GM12878 (cell line): ENCODE measurements at regions not wholly inside any gene's neighbourhood (a gene's known extent, or its start where the extent isn't known, plus 50 kb on each side); places are given as distances from the start of the nearest gene placed in this dataset.

ENCODE experiments used
- ATAC-seq: fragments of 200-7000 bp; cut with Tn5 transposase; 3 replicates; pipeline ENCODE4 v1.9.1; 2020; ENCODE audit warnings: mild to moderate bottlenecking, moderate library complexity
- BruUV-seq: library from RNA; stranded (reverse); fragments of 400-500 nt; replicated peaks from 2 replicates; lab custom pipeline; 2021; lab: Mats Ljungman, UMichigan
- CTCF ChIA-PET: fragments of 300-600 bp; sonication (Branson Sonifier 250); formaldehyde crosslinking; extraction: SDS; loops from one replicate; lab custom pipeline; 2021; ENCODE audit warnings: inconsistent platforms; lab: Yijun Ruan, JAX
- POLR2A ChIA-PET: fragments of 350-600 bp; formaldehyde crosslinking; extraction: SDS; loops from one replicate; lab custom pipeline; 2021; ENCODE audit warnings: inconsistent platforms; lab: Charles Lee
- RAD21 ChIA-PET: fragments of 300-600 bp; sonication (Branson Sonifier 250); formaldehyde crosslinking; loops from one replicate; lab custom pipeline; 2023; ENCODE audit warnings: antibody characterized with exemption; ENCODE audit not compliant: unreplicated experiment; lab: Charles Lee
- SMC1A ChIA-PET: fragments of 300-600 bp; sonication (Branson Sonifier 250); formaldehyde crosslinking; loops from one replicate; lab custom pipeline; 2023; ENCODE audit not compliant: unreplicated experiment, uncharacterized antibody; lab: Charles Lee
- DNase-seq: peaks from one replicate; pipeline ENCODE4 v3.0.0-alpha.2; 2011; ENCODE audit warnings: low read depth, low spot score
- FAIRE-seq: peaks from 3 replicates; lab custom pipeline; 2011; peaks lifted over from hg19 to GRCh38; lab: Jason Lieb, UNC
- H2AFZ ChIP-seq: 2 replicates; pipeline ENCODE4 v1.6.0; 2011; ENCODE audit warnings: low read depth, low read length, control low read depth; ENCODE audit not compliant: control insufficient read depth
- H3K27ac ChIP-seq: 2 replicates; pipeline ENCODE4 v1.5.1; 2011; ENCODE audit warnings: control low read depth; ENCODE audit not compliant: control insufficient read depth, insufficient read depth
- H3K27me3 ChIP-seq, 2 experiments: replicated peaks in 1 of 2; 2 replicates each; pipeline versions ENCODE4 v1.6.0 to v1.6.1; 2011; ENCODE audit warnings: low read length in 1 of 2; ENCODE audit not compliant: control insufficient read depth in 2 of 2, insufficient read depth in 2 of 2
- H3K36me3 ChIP-seq, 2 experiments: 2 replicates each; pipeline ENCODE4 v1.5.1; 2011; ENCODE audit warnings: low read length in 1 of 2; ENCODE audit not compliant: control insufficient read depth in 2 of 2, insufficient read depth in 2 of 2
- H3K4me1 ChIP-seq: 2 replicates; pipeline ENCODE4 v1.6.1; 2011; ENCODE audit warnings: mild to moderate bottlenecking, low read length, moderate library complexity, mixed read lengths; ENCODE audit not compliant: control insufficient read depth, insufficient read depth
- H3K4me2 ChIP-seq: 2 replicates; pipeline ENCODE4 v1.6.0; 2011; ENCODE audit warnings: control low read depth; ENCODE audit not compliant: control insufficient read depth, insufficient read depth
- H3K4me3 ChIP-seq: fragments of 200-600 bp; sonication (generic); 2 replicates; pipeline ENCODE4 v1.5.1; 2016
- H3K79me2 ChIP-seq: 2 replicates; pipeline ENCODE4 v1.6.0; 2011; ENCODE audit warnings: low read length; ENCODE audit not compliant: control insufficient read depth, insufficient read depth
- H3K9ac ChIP-seq: 2 replicates; pipeline ENCODE4 v1.8.0; 2011; ENCODE audit warnings: low read length, control low read depth, mixed read lengths; ENCODE audit not compliant: control insufficient read depth, insufficient read depth
- H3K9me3 ChIP-seq: replicated peaks from 3 replicates; pipeline ENCODE4 v1.5.1; 2011; ENCODE audit warnings: mild to moderate bottlenecking, low read length; ENCODE audit not compliant: control insufficient read depth, insufficient read depth
- H4K20me1 ChIP-seq: 2 replicates; pipeline ENCODE4 v1.6.0; 2011; ENCODE audit not compliant: control insufficient read depth, insufficient read depth
- DPF2 ChIP-seq: fragments of 450-650 bp; IDR thresholded peaks from 2 replicates; pipeline ENCODE4 v1.6.1; 2017; ENCODE audit warnings: mild to moderate bottlenecking
- ETV6 ChIP-seq, 2 experiments: fragments of 450-650 bp in 1 of 2; IDR thresholded peaks in 1 of 2; conservative IDR thresholded peaks in 1 of 2; 2 replicates each; pipeline ENCODE4 v1.6.1; 2014; ENCODE audit warnings: antibody characterized with exemption in 1 of 2, borderline replicate concordance in 1 of 2, low read depth in 1 of 2, mild to moderate bottlenecking in 1 of 2, moderate library complexity in 1 of 2
- HCFC1 ChIP-seq: fragments of 150-350 bp; IDR thresholded peaks from 2 replicates; pipeline ENCODE4 v1.6.1; 2014; ENCODE audit warnings: low read length
- HDGF ChIP-seq: fragments of 450-650 bp; IDR thresholded peaks from 2 replicates; pipeline ENCODE4 v1.6.1; 2016; ENCODE audit warnings: antibody characterized with exemption
- NFIC ChIP-seq: IDR thresholded peaks from 2 replicates; pipeline ENCODE4 v1.6.1; 2012; ENCODE audit warnings: low read depth, mild to moderate bottlenecking, inconsistent platforms, low read length, moderate library complexity
- NR2F1 ChIP-seq: fragments of 450-650 bp; conservative IDR thresholded peaks from 2 replicates; pipeline ENCODE4 v1.6.1; 2017; ENCODE audit warnings: mild to moderate bottlenecking
- RAD51 ChIP-seq: fragments of 450-650 bp; IDR thresholded peaks from 2 replicates; pipeline ENCODE4 v1.6.1; 2016; ENCODE audit warnings: moderate library complexity, mild to moderate bottlenecking, inconsistent platforms
- RB1 ChIP-seq: fragments of 450-650 bp; formaldehyde crosslinking; IDR thresholded peaks from 2 replicates; pipeline ENCODE4 v1.6.1; 2017; ENCODE audit warnings: mild to moderate bottlenecking, borderline replicate concordance
- SIN3A ChIP-seq: IDR thresholded peaks from 2 replicates; pipeline ENCODE4 v1.6.1; 2012; ENCODE audit warnings: low read depth, low read length, improper control_type of control experiment
- TCF12 ChIP-seq: IDR thresholded peaks from 2 replicates; pipeline ENCODE4 v1.6.1; 2011; ENCODE audit warnings: low read depth, mild to moderate bottlenecking, low read length
- ZNF207 ChIP-seq: fragments of 450-650 bp; IDR thresholded peaks from 2 replicates; pipeline ENCODE4 v1.6.1; 2014; ENCODE audit warnings: antibody characterized with exemption, mild to moderate bottlenecking, borderline replicate concordance
- ZNF24 ChIP-seq: fragments of 450-650 bp; IDR thresholded peaks from 2 replicates; pipeline ENCODE4 v1.6.1; 2017; ENCODE audit warnings: antibody characterized with exemption, mild to moderate bottlenecking
- ZNF274 ChIP-seq: IDR thresholded peaks from one replicate; pipeline ENCODE4 v1.8.0; 2011; ENCODE audit not compliant: insufficient read length, insufficient read depth
- ZSCAN29 ChIP-seq: fragments of 450-650 bp; IDR thresholded peaks from 2 replicates; pipeline ENCODE4 v1.6.1; 2017; ENCODE audit warnings: mild to moderate bottlenecking, moderate library complexity
- WGBS: methylation state at CpG from one replicate; pipeline ENCODE4 v1.1.6; 2016; ENCODE audit warnings: low lambda C conversion rate; ENCODE audit not compliant: insufficient replicate concordance, insufficient coverage; ENCODE audit errors: missing lambda C conversion rate; 5-methylcytosine and 5-hydroxymethylcytosine counted together
- in situ Hi-C: fragments of 300-500 bp; cut with MboI; formaldehyde crosslinking; loops from 9 replicates; pipeline ENCODE4 v1.14.3; 2018; ENCODE audit warnings: mixed read lengths
- intact Hi-C: fragments of 100-400 bp; cut with micrococcal nuclease; formaldehyde crosslinking; loops from one replicate; pipeline ENCODE4 v1.14.2; 2022; ENCODE audit not compliant: unreplicated experiment
- TF ChIP-seq, protein P1 (sequence below): fragments of 450-650 bp; IDR thresholded peaks from 2 replicates; pipeline ENCODE4 v1.6.1; 2017; ENCODE audit warnings: mild to moderate bottlenecking
- TF ChIP-seq, protein P2 (sequence below): IDR thresholded peaks from 2 replicates; pipeline ENCODE4 v1.6.1; 2012; ENCODE audit warnings: low read depth, low read length, improper control_type of control experiment
- TF ChIP-seq, protein P3 (sequence below): fragments of 450-650 bp; formaldehyde crosslinking; IDR thresholded peaks from 2 replicates; pipeline ENCODE4 v1.5.0; 2022; ENCODE audit warnings: mild to moderate bottlenecking, missing genetic modification characterization

DNA sequence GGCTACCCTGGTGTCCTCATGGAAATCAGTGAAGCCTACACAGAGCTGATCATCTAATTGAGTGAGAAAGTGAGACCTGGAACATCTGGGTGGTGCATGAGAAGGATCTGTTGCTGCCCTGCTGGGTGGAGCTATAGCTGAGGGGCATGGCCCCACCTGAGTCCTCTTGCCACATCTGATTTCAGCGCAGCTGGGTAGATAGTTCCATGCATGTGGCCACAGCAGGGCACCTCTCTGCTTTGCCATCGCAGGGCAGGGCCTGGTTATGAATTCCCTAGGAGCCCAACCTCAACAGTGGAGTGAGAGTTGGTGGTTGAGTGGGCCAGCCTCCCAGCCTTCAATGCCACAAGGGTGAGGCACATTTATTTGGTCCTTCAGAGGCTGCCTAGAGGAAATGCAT lies 407.8 kb downstream of the BCL11B start:
- Histone ChIP-seq H3K36me3 (no peaks in the 10 kb centered on the region), H2AFZ (no peak overlapping the region), H3K4me3 (no peak overlapping the region), H3K4me2 (no peak overlapping the region), H3K27ac (no peak overlapping the region), H4K20me1 (no peaks in the 10 kb centered on the region), H3K9me3 (no peaks in the 10 kb centered on the region; the same call in 2 of the 3 replicates), H3K4me1 (no peaks in the 10 kb centered on the region), H3K27me3 (no peaks in the 10 kb centered on the region), H3K9ac (no peak overlapping the region), H3K79me2 (no peaks in the 10 kb centered on the region)
- ATAC-seq (no peak), FAIRE-seq (no peak), DNase-seq (no peak)
- ChIA-PET RAD21 (no interaction called here), POLR2A (no interaction called here), SMC1A (no interaction called here), CTCF (no interaction called here)
- BruUV-seq, result no TSS peak
- WGBS, result 0% methylated on average over 2 of the region's 2 CpGs
- TF ChIP-seq RAD51, result no peak
- no peak for TF ChIP-seq ETV6 (conservative IDR thresholded peaks at IDR 0.05 in 1 of 2, IDR thresholded peaks at IDR 0.05 in 1 of 2; ENCODE audit: borderline replicate concordance in 1 of 2, low read depth in 1 of 2)
- TF ChIP-seq, protein P1, sequence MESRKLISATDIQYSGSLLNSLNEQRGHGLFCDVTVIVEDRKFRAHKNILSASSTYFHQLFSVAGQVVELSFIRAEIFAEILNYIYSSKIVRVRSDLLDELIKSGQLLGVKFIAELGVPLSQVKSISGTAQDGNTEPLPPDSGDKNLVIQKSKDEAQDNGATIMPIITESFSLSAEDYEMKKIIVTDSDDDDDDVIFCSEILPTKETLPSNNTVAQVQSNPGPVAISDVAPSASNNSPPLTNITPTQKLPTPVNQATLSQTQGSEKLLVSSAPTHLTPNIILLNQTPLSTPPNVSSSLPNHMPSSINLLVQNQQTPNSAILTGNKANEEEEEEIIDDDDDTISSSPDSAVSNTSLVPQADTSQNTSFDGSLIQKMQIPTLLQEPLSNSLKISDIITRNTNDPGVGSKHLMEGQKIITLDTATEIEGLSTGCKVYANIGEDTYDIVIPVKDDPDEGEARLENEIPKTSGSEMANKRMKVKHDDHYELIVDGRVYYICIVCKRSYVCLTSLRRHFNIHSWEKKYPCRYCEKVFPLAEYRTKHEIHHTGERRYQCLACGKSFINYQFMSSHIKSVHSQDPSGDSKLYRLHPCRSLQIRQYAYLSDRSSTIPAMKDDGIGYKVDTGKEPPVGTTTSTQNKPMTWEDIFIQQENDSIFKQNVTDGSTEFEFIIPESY, result no peak
- no peak for TF ChIP-seq ZNF274
- TF ChIP-seq, protein P2, sequence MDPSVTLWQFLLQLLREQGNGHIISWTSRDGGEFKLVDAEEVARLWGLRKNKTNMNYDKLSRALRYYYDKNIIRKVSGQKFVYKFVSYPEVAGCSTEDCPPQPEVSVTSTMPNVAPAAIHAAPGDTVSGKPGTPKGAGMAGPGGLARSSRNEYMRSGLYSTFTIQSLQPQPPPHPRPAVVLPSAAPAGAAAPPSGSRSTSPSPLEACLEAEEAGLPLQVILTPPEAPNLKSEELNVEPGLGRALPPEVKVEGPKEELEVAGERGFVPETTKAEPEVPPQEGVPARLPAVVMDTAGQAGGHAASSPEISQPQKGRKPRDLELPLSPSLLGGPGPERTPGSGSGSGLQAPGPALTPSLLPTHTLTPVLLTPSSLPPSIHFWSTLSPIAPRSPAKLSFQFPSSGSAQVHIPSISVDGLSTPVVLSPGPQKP, result no peak
- no peak for TF ChIP-seq ZSCAN29
- no peak for TF ChIP-seq TCF12
- TF ChIP-seq NR2F1, result no peak
- TF ChIP-seq, protein P3, sequence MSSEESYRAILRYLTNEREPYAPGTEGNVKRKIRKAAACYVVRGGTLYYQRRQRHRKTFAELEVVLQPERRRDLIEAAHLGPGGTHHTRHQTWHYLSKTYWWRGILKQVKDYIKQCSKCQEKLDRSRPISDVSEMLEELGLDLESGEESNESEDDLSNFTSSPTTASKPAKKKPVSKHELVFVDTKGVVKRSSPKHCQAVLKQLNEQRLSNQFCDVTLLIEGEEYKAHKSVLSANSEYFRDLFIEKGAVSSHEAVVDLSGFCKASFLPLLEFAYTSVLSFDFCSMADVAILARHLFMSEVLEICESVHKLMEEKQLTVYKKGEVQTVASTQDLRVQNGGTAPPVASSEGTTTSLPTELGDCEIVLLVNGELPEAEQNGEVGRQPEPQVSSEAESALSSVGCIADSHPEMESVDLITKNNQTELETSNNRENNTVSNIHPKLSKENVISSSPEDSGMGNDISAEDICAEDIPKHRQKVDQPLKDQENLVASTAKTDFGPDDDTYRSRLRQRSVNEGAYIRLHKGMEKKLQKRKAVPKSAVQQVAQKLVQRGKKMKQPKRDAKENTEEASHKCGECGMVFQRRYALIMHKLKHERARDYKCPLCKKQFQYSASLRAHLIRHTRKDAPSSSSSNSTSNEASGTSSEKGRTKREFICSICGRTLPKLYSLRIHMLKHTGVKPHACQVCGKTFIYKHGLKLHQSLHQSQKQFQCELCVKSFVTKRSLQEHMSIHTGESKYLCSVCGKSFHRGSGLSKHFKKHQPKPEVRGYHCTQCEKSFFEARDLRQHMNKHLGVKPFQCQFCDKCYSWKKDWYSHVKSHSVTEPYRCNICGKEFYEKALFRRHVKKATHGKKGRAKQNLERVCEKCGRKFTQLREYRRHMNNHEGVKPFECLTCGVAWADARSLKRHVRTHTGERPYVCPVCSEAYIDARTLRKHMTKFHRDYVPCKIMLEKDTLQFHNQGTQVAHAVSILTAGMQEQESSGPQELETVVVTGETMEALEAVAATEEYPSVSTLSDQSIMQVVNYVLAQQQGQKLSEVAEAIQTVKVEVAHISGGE (CRISPR knock-in tag), result no peak
- TF ChIP-seq HDGF, result no peak
- TF ChIP-seq HCFC1, result no peak
- no peak for TF ChIP-seq DPF2
- TF ChIP-seq SIN3A, result no peak
- TF ChIP-seq ZNF24, result no peak
- no peak for TF ChIP-seq ZNF207
- no peak for TF ChIP-seq RB1
- TF ChIP-seq NFIC, result no peak
- intact Hi-C loops (no loop called here), in situ Hi-C loops (no loop called here)
